ENCODE measurements at regions not wholly inside any gene's neighbourhood (a gene's known extent, or its start where the extent isn't known, plus 50 kb on each side); places are given as distances from the start of the nearest gene placed in this dataset.
"Not testable (repeated sequence)": the region's sequence is repeated elsewhere in the genome, so short reads cannot be mapped to it uniquely, and the experiment has no call there.

GRCh38 chr10:30208330-30208729 is 140.7 kb downstream of the MTPAP start:
- Histone ChIP-seq H3K4me3 (ENCODE audit: low read depth, low read length) (no peak overlapping the region), H3K27ac (no peak overlapping the region), H3K36me3 (replicated peaks) (no peaks in the 10 kb centered on the region), H3K27me3 (replicated peaks) (no peaks in the 10 kb centered on the region)
- in situ Hi-C loops (cut with HindIII; ENCODE audit: low pct_ligation_motif_present, low sequenced_read_pairs) = no loop called here
- no peak for TF ChIP-seq CTCF (IDR thresholded peaks at IDR 0.05; ENCODE audit: low read depth, low read length, missing control alignments)
- DNase-seq = no peak

GRCh38 chr10:30207485-30208052 is 141.5 kb downstream of the MTPAP start:
- no peaks in the 10 kb centered on the region for H3K36me3 ChIP-seq (replicated peaks)
- no peak overlapping the region for H3K4me3 ChIP-seq (ENCODE audit: low read depth, low read length)
- in situ Hi-C loops (cut with HindIII; ENCODE audit: low pct_ligation_motif_present, low sequenced_read_pairs) = no loop called here
- no peak overlapping the region for H3K27ac ChIP-seq
- no peaks in the 10 kb centered on the region for H3K27me3 ChIP-seq (replicated peaks)
- TF ChIP-seq CTCF (IDR thresholded peaks at IDR 0.05; ENCODE audit: low read depth, low read length, missing control alignments) = no peak
- DNase-seq = no peak

- in situ Hi-C loops (cut with HindIII; ENCODE audit: low pct_ligation_motif_present, low sequenced_read_pairs) = no loop called here
- no peak for TF ChIP-seq CTCF (IDR thresholded peaks at IDR 0.05; ENCODE audit: low read depth, low read length, missing control alignments)
- H3K27me3 ChIP-seq (replicated peaks) = no peaks in the 10 kb centered on the region
- DNase-seq = no peak
- H3K36me3 ChIP-seq (replicated peaks) = no peaks in the 10 kb centered on the region
- no peak overlapping the region for H3K27ac ChIP-seq
- H3K4me3 ChIP-seq (ENCODE audit: low read depth, low read length) = no peak overlapping the region
Measured at GRCh38 chr10:30200017-30200415, 140.6 kb upstream of the JCAD start.

- no peak for DNase-seq
- in situ Hi-C loops (cut with HindIII; ENCODE audit: low pct_ligation_motif_present, low sequenced_read_pairs) = no loop called here
- Histone ChIP-seq H3K36me3 (replicated peaks) (no peaks in the 10 kb centered on the region), H3K27me3 (replicated peaks) (no peaks in the 10 kb centered on the region), H3K27ac (no peak overlapping the region), H3K4me3 (ENCODE audit: low read depth, low read length) (no peak overlapping the region)
- TF ChIP-seq CTCF (IDR thresholded peaks at IDR 0.05; ENCODE audit: low read depth, low read length, missing control alignments) = no peak
Measured at GRCh38 chr10:30199376-30200016, 140.1 kb upstream of the JCAD start.

- Histone ChIP-seq H3K4me3 (ENCODE audit: low read depth, low read length) (no peak overlapping the region), H3K36me3 (replicated peaks) (no peaks in the 10 kb centered on the region), H3K27ac (no peak overlapping the region), H3K27me3 (replicated peaks) (no peaks in the 10 kb centered on the region)
- in situ Hi-C loops (cut with HindIII; ENCODE audit: low pct_ligation_motif_present, low sequenced_read_pairs) = no loop called here
- DNase-seq = no peak
- TF ChIP-seq CTCF (IDR thresholded peaks at IDR 0.05; ENCODE audit: low read depth, low read length, missing control alignments) = no peak
Measured at GRCh38 chr10:30197186-30197585, 137.8 kb upstream of the JCAD start.

GRCh38 chr10:30196559-30196958 is 137.2 kb upstream of the JCAD start:
- H3K27ac ChIP-seq; in situ Hi-C loops (cut with HindIII; ENCODE audit: low pct_ligation_motif_present, low sequenced_read_pairs); DNase-seq; H3K27me3 ChIP-seq (replicated peaks); H3K4me3 ChIP-seq (ENCODE audit: low read depth, low read length); H3K36me3 ChIP-seq (replicated peaks): not testable (repeated sequence)
